ENCODE measurements at regions not wholly inside any gene's neighbourhood (a gene's known extent, or its start where the extent isn't known, plus 50 kb on each side); places are given as distances from the start of the nearest gene placed in this dataset.

DNA sequence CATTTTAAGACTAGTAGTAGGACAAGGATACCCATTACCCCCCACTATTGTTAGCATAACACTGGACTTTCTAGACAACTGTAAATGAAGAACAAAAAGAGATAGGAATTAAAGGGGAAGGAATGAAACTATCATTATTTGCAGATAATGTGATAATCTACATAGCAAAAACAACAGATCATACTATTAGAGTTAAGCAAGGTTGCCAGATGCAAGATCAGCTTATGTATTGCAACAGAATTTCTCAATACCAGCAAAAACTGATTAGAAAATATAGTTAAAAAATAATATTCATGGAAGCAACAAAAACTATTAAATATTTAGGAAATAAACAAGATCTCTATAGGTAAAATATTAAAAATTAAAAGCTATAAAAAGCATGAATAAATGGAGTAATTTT lies 194.4 kb upstream of the SPRED2 start:
- Histone ChIP-seq H3K23me2 (ENCODE audit: low read depth, low read length) (peaks cover 4% of the 10 kb centered on the region; the same call in 1 of the 2 replicates), H3K27ac (ENCODE audit: low read depth, low read length) (no peak overlapping the region), H3K18ac (ENCODE audit: extremely low read depth, low read length) (no peak overlapping the region), H4K91ac (replicated peaks; ENCODE audit: insufficient read length, low read length) (no peak overlapping the region), H4K20me1 (replicated peaks in 1 of 2; ENCODE audit: control insufficient read depth in 1 of 2, insufficient read depth in 2 of 2, low read length in 2 of 2) (no peaks in the 10 kb centered on the region), H3K79me2 (ENCODE audit: control insufficient read depth in 1 of 2, insufficient read depth in 2 of 2, low read length in 2 of 2) (no peaks in the 10 kb centered on the region), H3K23ac (ENCODE audit: insufficient read length) (no peak overlapping the region), H3K14ac (ENCODE audit: insufficient read length) (no peak overlapping the region), H2AK5ac (ENCODE audit: low read depth, low read length) (no peak overlapping the region), H4K5ac (ENCODE audit: insufficient read length, low read depth, low read length) (no peak overlapping the region), H2BK5ac (ENCODE audit: low read depth, low read length) (no peak overlapping the region), H2BK120ac (replicated peaks; ENCODE audit: low read depth, low read length) (no peak overlapping the region), H2BK12ac (ENCODE audit: low read depth, low read length) (no peak overlapping the region), H4K8ac (ENCODE audit: extremely low read depth, insufficient read depth, low read length) (no peak overlapping the region), H3K27me3 (replicated peaks in 1 of 4; ENCODE audit: control insufficient read depth in 3 of 4, extremely low read depth in 1 of 4, insufficient read depth in 3 of 4, low read length in 3 of 4) (no peaks in the 10 kb centered on the region; a peak in 1 of 7 replicates), H3K9ac (replicated peaks in 1 of 4; ENCODE audit: extremely low read depth in 1 of 4, low read depth in 3 of 4, low read length in 3 of 4) (no peak overlapping the region), H3K56ac (replicated peaks; ENCODE audit: insufficient read length, low read depth, low read length) (no peak overlapping the region), H3K4me2 (ENCODE audit: insufficient read depth in 1 of 2, low read depth in 2 of 2, low read length in 2 of 2) (no peak overlapping the region), H3K4ac (replicated peaks; ENCODE audit: insufficient read length, low read depth, low read length) (no peak overlapping the region), H3K79me1 (ENCODE audit: low read depth, low read length) (no peaks in the 10 kb centered on the region), H3K4me1 (replicated peaks in 1 of 4; ENCODE audit: control insufficient read depth in 3 of 4, insufficient read depth in 4 of 4, low read length in 3 of 4) (no peaks in the 10 kb centered on the region), H3K9me3 (ENCODE audit: insufficient read depth in 2 of 2, low read depth in 1 of 2, low read length in 1 of 2) (no peaks in the 10 kb centered on the region), H3K4me3 (ENCODE audit: extremely low read depth in 1 of 4, insufficient read depth in 2 of 4, low read depth in 3 of 4, low read length in 4 of 4) (no peak overlapping the region), H2AFZ (ENCODE audit: low read length) (no peak overlapping the region), H2BK20ac (ENCODE audit: low read length) (no peak overlapping the region), H2BK15ac (ENCODE audit: low read length) (no peak overlapping the region), H3K36me3 (ENCODE audit: control insufficient read depth in 2 of 4, insufficient read depth in 4 of 4, low read length in 3 of 4) (no peaks in the 10 kb centered on the region)
- DNase-seq (ENCODE audit: low read depth in 1 of 2, low spot score in 2 of 2) (no peak), FAIRE-seq (no peak)
- CTCF ChIA-PET (ENCODE audit: partially characterized antibody) = interaction anchor here (0.6 to 1.5 kb wide), 5 partner anchors 10 to 706 kb away, joined by 3 to 6 read pairs (median 3); no protein-coding TSS in a partner anchor
- POLR2A ChIA-PET (ENCODE audit: partially characterized antibody) = no interaction called here
- TF ChIP-seq, protein P1, sequence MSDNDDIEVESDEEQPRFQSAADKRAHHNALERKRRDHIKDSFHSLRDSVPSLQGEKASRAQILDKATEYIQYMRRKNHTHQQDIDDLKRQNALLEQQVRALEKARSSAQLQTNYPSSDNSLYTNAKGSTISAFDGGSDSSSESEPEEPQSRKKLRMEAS (IDR thresholded peaks at IDR 0.05) = no peak
